ENCODE measurements at regions not wholly inside any gene's neighbourhood (a gene's known extent, or its start where the extent isn't known, plus 50 kb on each side); places are given as distances from the start of the nearest gene placed in this dataset.

DNA sequence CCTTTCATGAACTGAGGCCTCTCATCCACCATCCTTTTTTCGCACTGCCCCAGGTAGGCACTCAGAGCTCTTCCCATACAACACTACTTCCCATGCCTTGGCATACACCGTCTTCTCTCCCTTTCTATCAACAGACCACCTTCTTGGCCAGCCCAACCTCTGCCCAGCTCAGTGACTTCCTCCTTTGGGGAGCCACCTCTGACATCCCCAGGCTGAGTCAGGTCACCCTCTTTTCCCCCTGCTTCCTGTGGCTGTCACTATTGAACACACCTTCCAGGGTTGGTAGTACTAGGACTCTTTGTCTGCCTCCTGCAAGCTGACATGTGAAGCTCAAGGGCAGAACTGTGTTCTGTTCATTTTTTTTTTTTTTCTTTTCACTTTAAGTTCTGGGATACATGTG is 283.2 kb downstream of the SETD4 start:
- Histone ChIP-seq H3K27ac (ENCODE audit: low read depth, low read length) (no peak overlapping the region), H3K4me3 (ENCODE audit: low read length) (no peak overlapping the region), H3K27me3 (ENCODE audit: control insufficient read depth in 2 of 2, insufficient read depth in 2 of 2, low read length in 2 of 2) (no peaks in the 10 kb centered on the region), H3K36me3 (ENCODE audit: control insufficient read depth in 2 of 3, insufficient read depth in 3 of 3, low read length in 3 of 3) (no peaks in the 10 kb centered on the region), H3K4me1 (ENCODE audit: control insufficient read depth in 2 of 2, insufficient read depth in 2 of 2, low read length in 2 of 2) (no peaks in the 10 kb centered on the region), H3K9me3 (ENCODE audit: control insufficient read depth in 2 of 3, low read length in 3 of 3) (no peaks in the 10 kb centered on the region)
- POLR2A ChIA-PET: no interaction called here
- peaks cover 0 to 30% (median 11%) of the 10 kb centered on the region in 5 donors for H3K27me3 Mint-ChIP-seq
- peaks cover 0 to 2% (median 0%) of the 10 kb centered on the region in 11 donors for H3K9me3 Mint-ChIP-seq
- H3K4me1 Mint-ChIP-seq: no peaks in the 10 kb centered on the region
- CTCF ChIA-PET: no interaction called here
- intact Hi-C loops (cut with micrococcal nuclease): no loop called here
- no peak overlapping the region for H3K4me3 Mint-ChIP-seq
- no peaks in the 10 kb centered on the region for H3K36me3 Mint-ChIP-seq
- no peak for DNase-seq
- peak overlapping the region in 1 of 9 donors; percentile 67 for H3K27ac Mint-ChIP-seq
- no peak for ATAC-seq

DNA sequence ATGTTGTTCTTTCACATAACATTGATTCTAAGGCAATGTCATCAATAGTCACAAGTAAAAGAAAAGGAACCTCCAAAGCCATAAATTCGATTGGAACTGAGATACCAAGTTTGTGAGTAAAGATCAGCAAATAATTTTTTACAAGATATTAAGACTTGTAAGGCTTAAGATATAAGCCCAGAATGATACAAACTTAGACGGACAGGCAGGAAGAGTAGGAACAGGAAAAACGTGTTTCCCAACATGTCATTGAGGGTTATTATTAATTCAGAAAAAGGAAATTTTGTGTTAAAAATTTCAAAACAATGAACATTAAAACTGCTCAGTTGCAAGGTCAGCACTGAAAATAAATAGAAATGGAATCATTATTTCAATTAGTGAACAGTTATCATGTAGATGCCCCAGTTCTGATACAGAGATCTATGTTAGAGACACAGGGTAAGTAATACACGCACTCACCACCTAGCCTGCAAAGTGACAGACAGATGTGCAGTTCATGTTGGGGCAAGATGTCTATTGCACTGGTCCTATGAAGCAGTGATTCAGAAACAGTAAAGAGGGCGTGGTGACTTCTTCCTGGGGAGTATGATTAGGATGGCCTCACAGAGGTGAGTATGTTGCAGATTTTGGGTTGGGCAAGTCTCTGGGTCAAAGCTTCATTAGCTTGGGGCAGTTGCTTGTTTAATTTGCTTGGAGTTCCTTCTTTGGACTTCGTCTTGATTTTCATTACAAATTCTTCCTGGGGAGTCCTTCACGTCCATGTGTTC is 284.4 kb downstream of the SETD4 start:
- Histone ChIP-seq H3K27me3 (ENCODE audit: control insufficient read depth in 2 of 2, insufficient read depth in 2 of 2, low read length in 2 of 2) (no peaks in the 10 kb centered on the region), H3K4me1 (ENCODE audit: control insufficient read depth in 2 of 2, insufficient read depth in 2 of 2, low read length in 2 of 2) (no peaks in the 10 kb centered on the region), H3K36me3 (ENCODE audit: control insufficient read depth in 2 of 3, insufficient read depth in 3 of 3, low read length in 3 of 3) (no peaks in the 10 kb centered on the region), H3K9me3 (ENCODE audit: control insufficient read depth in 2 of 3, low read length in 3 of 3) (no peaks in the 10 kb centered on the region), H3K4me3 (ENCODE audit: low read length) (no peak overlapping the region), H3K27ac (ENCODE audit: low read depth, low read length) (no peak overlapping the region)
- H3K27me3 Mint-ChIP-seq: peaks cover 4 to 33% (median 13%) of the 10 kb centered on the region in 5 donors
- peaks cover 0 to 2% (median 0%) of the 10 kb centered on the region in 11 donors for H3K9me3 Mint-ChIP-seq
- no peak overlapping the region for H3K4me3 Mint-ChIP-seq
- intact Hi-C loops (cut with micrococcal nuclease): no loop called here
- no peaks in the 10 kb centered on the region for H3K4me1 Mint-ChIP-seq
- H3K27ac Mint-ChIP-seq: no peak overlapping the region
- no peaks in the 10 kb centered on the region for H3K36me3 Mint-ChIP-seq
- POLR2A ChIA-PET: no interaction called here
- CTCF ChIA-PET: no interaction called here
- ATAC-seq: no peak
- DNase-seq: no peak

DNA sequence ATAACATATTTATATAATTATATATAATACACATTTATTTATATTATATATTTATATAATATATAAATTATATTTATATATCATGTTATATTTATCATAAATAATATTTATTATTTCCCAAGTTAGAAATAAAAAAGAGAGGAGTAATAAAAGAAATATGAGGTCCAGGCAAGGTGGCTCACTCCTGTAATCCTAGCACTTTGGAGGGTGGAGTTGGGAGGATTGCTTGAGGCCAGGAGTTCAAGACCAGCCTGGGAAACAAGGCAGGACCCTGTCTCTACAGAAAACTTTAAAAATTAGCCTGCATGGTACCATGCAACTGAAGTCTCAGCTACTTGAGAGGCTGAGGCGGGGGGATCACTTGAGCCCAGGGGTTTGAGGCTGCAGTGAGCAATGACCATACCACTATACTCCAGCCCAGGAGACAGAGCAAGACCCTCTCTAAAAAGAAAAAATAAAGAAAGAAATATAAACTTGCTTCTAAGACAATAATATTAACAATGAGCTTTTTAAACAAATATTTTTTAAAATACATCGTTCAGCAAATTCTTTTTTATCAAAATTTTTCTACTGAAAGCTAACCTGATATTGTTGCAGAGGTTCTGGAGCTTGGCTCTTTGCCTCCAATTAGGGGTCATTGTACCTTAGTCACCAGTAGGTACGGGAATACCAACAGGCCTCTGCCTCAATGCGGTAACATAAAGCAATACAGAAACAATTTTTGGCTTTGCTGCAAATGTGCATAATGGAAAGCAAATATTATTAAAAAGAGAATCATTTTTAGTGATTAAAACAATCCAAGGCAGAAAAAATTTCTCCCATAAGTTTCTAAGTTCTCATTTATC is 290.0 kb downstream of the SETD4 start:
- no peak for ATAC-seq

DNA sequence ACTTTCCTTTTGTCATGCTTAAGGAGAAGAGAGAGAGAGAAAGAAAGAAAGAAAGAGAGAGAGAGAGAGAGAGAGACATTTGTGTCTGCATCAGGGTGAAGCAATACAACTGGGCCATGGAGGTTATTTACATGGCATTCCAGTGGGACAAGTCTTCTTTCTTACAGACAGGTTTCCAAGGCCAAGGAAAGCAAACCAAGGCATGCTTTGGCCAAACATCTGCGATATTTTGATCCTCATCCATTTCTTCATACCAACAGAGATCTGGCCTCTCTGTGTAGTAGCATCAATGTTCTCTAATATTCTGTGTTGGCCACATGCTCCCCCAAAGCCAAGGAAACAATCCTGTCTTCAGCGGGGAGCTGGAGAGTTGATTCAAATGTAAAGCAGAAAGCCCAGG is 292.1 kb downstream of the SETD4 start:
- CTCF ChIA-PET: no interaction called here
- no peaks in the 10 kb centered on the region for H3K36me3 Mint-ChIP-seq
- no peak for ATAC-seq

More for the DNA sequence above, 290.0 kb downstream of the SETD4 start:
- ChIA-PET CTCF (no interaction called here), POLR2A (no interaction called here)
- H3K4me1 Mint-ChIP-seq: no peaks in the 10 kb centered on the region
- Histone ChIP-seq H3K4me3 (ENCODE audit: low read length) (no peak overlapping the region), H3K36me3 (ENCODE audit: control insufficient read depth in 2 of 3, insufficient read depth in 3 of 3, low read length in 3 of 3) (no peaks in the 10 kb centered on the region), H3K9me3 (ENCODE audit: control insufficient read depth in 2 of 3, low read length in 3 of 3) (no peaks in the 10 kb centered on the region), H3K27ac (ENCODE audit: low read depth, low read length) (no peak overlapping the region), H3K27me3 (ENCODE audit: control insufficient read depth in 2 of 2, insufficient read depth in 2 of 2, low read length in 2 of 2) (no peaks in the 10 kb centered on the region), H3K4me1 (ENCODE audit: control insufficient read depth in 2 of 2, insufficient read depth in 2 of 2, low read length in 2 of 2) (no peaks in the 10 kb centered on the region)
- peaks cover 4 to 20% (median 5%) of the 10 kb centered on the region in 5 donors for H3K27me3 Mint-ChIP-seq
- H3K36me3 Mint-ChIP-seq: no peaks in the 10 kb centered on the region
- H3K27ac Mint-ChIP-seq: no peak overlapping the region
- H3K4me3 Mint-ChIP-seq: no peak overlapping the region
- DNase-seq: no peak
- intact Hi-C loops (cut with micrococcal nuclease): no loop called here
- H3K9me3 Mint-ChIP-seq: no peaks in the 10 kb centered on the region

DNA sequence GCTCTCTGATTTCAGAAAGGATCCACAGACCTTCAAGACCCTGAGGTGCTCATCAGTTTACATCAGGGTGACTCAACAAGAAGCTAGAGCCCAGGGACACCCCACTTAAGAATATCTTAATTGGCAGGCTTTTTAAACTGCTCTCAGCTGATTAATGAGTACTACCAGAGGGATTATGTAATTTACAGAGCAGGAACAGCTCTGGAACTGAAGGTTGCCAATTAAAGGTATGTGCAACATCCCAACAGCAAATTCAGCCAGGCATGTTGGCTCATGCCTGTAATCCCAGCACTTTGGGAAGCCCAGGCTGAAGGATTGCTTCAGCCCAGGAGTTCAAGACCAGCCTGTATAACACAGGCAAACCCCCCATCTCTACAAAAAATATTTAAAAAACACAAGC is 295.7 kb downstream of the SETD4 start:
- Histone ChIP-seq H3K27me3 (ENCODE audit: control insufficient read depth in 2 of 2, insufficient read depth in 2 of 2, low read length in 2 of 2) (no peaks in the 10 kb centered on the region), H3K4me1 (ENCODE audit: control insufficient read depth in 2 of 2, insufficient read depth in 2 of 2, low read length in 2 of 2) (no peaks in the 10 kb centered on the region), H3K36me3 (ENCODE audit: control insufficient read depth in 2 of 3, insufficient read depth in 3 of 3, low read length in 3 of 3) (no peaks in the 10 kb centered on the region), H3K9me3 (ENCODE audit: control insufficient read depth in 2 of 3, low read length in 3 of 3) (no peaks in the 10 kb centered on the region), H3K4me3 (ENCODE audit: low read length) (no peak overlapping the region), H3K27ac (ENCODE audit: low read depth, low read length) (no peak overlapping the region)
- H3K36me3 Mint-ChIP-seq: no peaks in the 10 kb centered on the region
- DNase-seq: no peak
- H3K9me3 Mint-ChIP-seq: no peaks in the 10 kb centered on the region
- H3K4me1 Mint-ChIP-seq: no peaks in the 10 kb centered on the region
- no peak overlapping the region for H3K27ac Mint-ChIP-seq
- intact Hi-C loops (cut with micrococcal nuclease): no loop called here
- POLR2A ChIA-PET: no interaction called here
- H3K27me3 Mint-ChIP-seq: peaks cover 0 to 19% (median under 1%) of the 10 kb centered on the region in 5 donors
- no peak for ATAC-seq
- no peak overlapping the region for H3K4me3 Mint-ChIP-seq
- CTCF ChIA-PET: no interaction called here

More for the DNA sequence above, 292.1 kb downstream of the SETD4 start:
- no peaks in the 10 kb centered on the region for H3K27me3 ChIP-seq (ENCODE audit: control insufficient read depth in 2 of 2, insufficient read depth in 2 of 2, low read length in 2 of 2)
- Mint-ChIP-seq H3K27me3 (peaks cover 4 to 8% (median 5%) of the 10 kb centered on the region in 5 donors), H3K4me3 (no peak overlapping the region), H3K27ac (no peak overlapping the region), H3K4me1 (no peaks in the 10 kb centered on the region), H3K9me3 (no peaks in the 10 kb centered on the region)
- H3K27ac ChIP-seq (ENCODE audit: low read depth, low read length): no peak overlapping the region
- intact Hi-C loops (cut with micrococcal nuclease): no loop called here
- H3K36me3 ChIP-seq (ENCODE audit: control insufficient read depth in 2 of 3, insufficient read depth in 3 of 3, low read length in 3 of 3): no peaks in the 10 kb centered on the region
- POLR2A ChIA-PET: no interaction called here
- DNase-seq: no peak
- no peaks in the 10 kb centered on the region for H3K9me3 ChIP-seq (ENCODE audit: control insufficient read depth in 2 of 3, low read length in 3 of 3)
- H3K4me3 ChIP-seq (ENCODE audit: low read length): no peak overlapping the region
- no peaks in the 10 kb centered on the region for H3K4me1 ChIP-seq (ENCODE audit: control insufficient read depth in 2 of 2, insufficient read depth in 2 of 2, low read length in 2 of 2)

DNA sequence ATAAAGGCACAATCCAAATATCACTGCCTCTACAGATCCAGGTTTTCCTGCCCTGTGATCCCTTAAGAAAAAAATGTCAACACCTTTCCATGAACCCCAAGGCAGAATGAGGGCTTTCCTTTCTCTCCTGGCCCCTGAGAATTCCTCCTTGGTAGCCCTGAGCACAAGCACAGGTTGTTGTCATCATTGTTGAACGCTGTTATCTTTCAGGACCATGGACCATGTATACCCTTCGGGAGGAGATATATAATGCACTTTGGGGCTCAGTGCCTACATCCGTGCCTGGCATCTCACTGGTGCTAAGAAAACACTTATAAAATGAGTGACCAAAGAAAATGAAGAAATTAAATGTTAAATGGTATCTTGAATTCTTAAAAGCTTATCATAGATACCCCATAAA is 296.2 kb downstream of the SETD4 start:
- Histone ChIP-seq H3K36me3 (ENCODE audit: control insufficient read depth in 2 of 3, insufficient read depth in 3 of 3, low read length in 3 of 3) (no peaks in the 10 kb centered on the region), H3K27ac (ENCODE audit: low read depth, low read length) (no peak overlapping the region), H3K4me1 (ENCODE audit: control insufficient read depth in 2 of 2, insufficient read depth in 2 of 2, low read length in 2 of 2) (no peaks in the 10 kb centered on the region), H3K4me3 (ENCODE audit: low read length) (no peak overlapping the region), H3K9me3 (ENCODE audit: control insufficient read depth in 2 of 3, low read length in 3 of 3) (no peaks in the 10 kb centered on the region), H3K27me3 (ENCODE audit: control insufficient read depth in 2 of 2, insufficient read depth in 2 of 2, low read length in 2 of 2) (no peaks in the 10 kb centered on the region)
- Mint-ChIP-seq H3K36me3 (no peaks in the 10 kb centered on the region), H3K9me3 (no peaks in the 10 kb centered on the region), H3K4me3 (no peak overlapping the region), H3K4me1 (no peaks in the 10 kb centered on the region), H3K27ac (no peak overlapping the region), H3K27me3 (peaks cover 0 to 19% (median 6%) of the 10 kb centered on the region in 5 donors)
- no peak for ATAC-seq
- ChIA-PET POLR2A (no interaction called here), CTCF (no interaction called here)
- intact Hi-C loops (cut with micrococcal nuclease): no loop called here
- no peak for DNase-seq

DNA sequence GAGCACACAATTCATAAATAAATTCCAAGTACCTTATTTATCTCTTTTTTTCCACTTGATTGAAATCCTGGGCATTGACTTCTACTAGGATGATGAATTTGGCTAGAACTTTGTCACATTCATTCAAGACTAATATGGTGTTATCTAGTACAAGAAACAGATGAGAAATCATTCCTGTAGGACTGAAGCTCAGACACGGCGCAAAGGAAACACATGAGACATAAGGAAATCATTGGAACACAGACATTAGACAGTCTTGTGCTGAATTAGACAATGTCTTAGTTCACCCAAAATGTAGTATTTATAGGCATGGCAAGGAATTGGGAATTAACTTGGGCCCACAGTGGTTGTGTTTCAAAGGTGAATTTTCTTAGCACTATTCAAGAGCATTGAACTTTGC is 305.7 kb downstream of the SETD4 start:
- POLR2A ChIA-PET: no interaction called here
- Histone ChIP-seq H3K27ac (ENCODE audit: low read depth, low read length) (no peak overlapping the region), H3K9me3 (ENCODE audit: control insufficient read depth in 2 of 3, low read length in 3 of 3) (no peaks in the 10 kb centered on the region), H3K27me3 (ENCODE audit: control insufficient read depth in 2 of 2, insufficient read depth in 2 of 2, low read length in 2 of 2) (no peaks in the 10 kb centered on the region), H3K4me1 (ENCODE audit: control insufficient read depth in 2 of 2, insufficient read depth in 2 of 2, low read length in 2 of 2) (no peaks in the 10 kb centered on the region), H3K4me3 (ENCODE audit: low read length) (no peak overlapping the region), H3K36me3 (ENCODE audit: control insufficient read depth in 2 of 3, insufficient read depth in 3 of 3, low read length in 3 of 3) (no peaks in the 10 kb centered on the region)
- Mint-ChIP-seq H3K4me3 (no peak overlapping the region), H3K27me3 (peaks cover 9 to 32% (median 19%) of the 10 kb centered on the region in 5 donors), H3K9me3 (peaks cover 0 to 6% (median 0%) of the 10 kb centered on the region in 11 donors), H3K4me1 (no peaks in the 10 kb centered on the region), H3K36me3 (no peaks in the 10 kb centered on the region), H3K27ac (no peak overlapping the region)
- CTCF ChIA-PET: no interaction called here
- ATAC-seq (no peak), DNase-seq (no peak)
- intact Hi-C loops (cut with micrococcal nuclease): no loop called here
